Thoracic aorta (tissue), 2 donors: ENCODE measurements at regions not wholly inside any gene's neighbourhood (a gene's known extent, or its start where the extent isn't known, plus 50 kb on each side); places are given as distances from the start of the nearest gene placed in this dataset.

Experiments used
- ATAC-seq: fragments of 150-250 bp; one replicate; pipeline ENCODE4 v1.8.0; 2017; ENCODE audit warnings: low read depth; ENCODE audit not compliant: insufficient number of reproducible peaks, low FRiP score
- DNase-seq: peaks from one replicate; pipeline ENCODE4 v3.0.0-alpha.2; 2020; ENCODE audit warnings: low spot score
- H3K27ac ChIP-seq, 2 donors: fragments of 200-600 bp; sonication (generic); 1 replicate in 1 of 2; 2 replicates in 1 of 2; pipeline ENCODE4 v1.5.1; 2016; ENCODE audit warnings: mild to moderate bottlenecking in 2 of 2, moderate library complexity in 2 of 2
- H3K27me3 ChIP-seq: fragments of 200-600 bp; sonication (generic); replicated peaks from 2 replicates; pipeline ENCODE4 v1.6.0; 2016; ENCODE audit warnings: mild to moderate bottlenecking; ENCODE audit not compliant: insufficient read depth
- H3K36me3 ChIP-seq: fragments of 200-600 bp; sonication (generic); one replicate; pipeline ENCODE4 v1.5.1; 2016
- H3K4me1 ChIP-seq, 2 donors: fragments of 200-600 bp; sonication (generic); 1 replicate in 1 of 2; 2 replicates in 1 of 2; pipeline versions ENCODE4 v1.5.1 to v1.6.0; 2016; ENCODE audit warnings: low read depth in 2 of 2, mild to moderate bottlenecking in 1 of 2; ENCODE audit not compliant: control insufficient read depth in 1 of 2
- H3K4me3 ChIP-seq: fragments of 200-600 bp; sonication (generic); 2 replicates; pipeline ENCODE4 v1.5.1; 2016; ENCODE audit warnings: mild to moderate bottlenecking
- H3K9me3 ChIP-seq: fragments of 200-600 bp; sonication (generic); 2 replicates; pipeline ENCODE4 v1.5.1; 2016
- TF ChIP-seq, protein P1 (sequence below): fragments of 200-600 bp; sonication (generic); IDR thresholded peaks from one replicate; pipeline ENCODE4 v1.5.1; 2019; ENCODE audit warnings: antibody characterized with exemption

DNA sequence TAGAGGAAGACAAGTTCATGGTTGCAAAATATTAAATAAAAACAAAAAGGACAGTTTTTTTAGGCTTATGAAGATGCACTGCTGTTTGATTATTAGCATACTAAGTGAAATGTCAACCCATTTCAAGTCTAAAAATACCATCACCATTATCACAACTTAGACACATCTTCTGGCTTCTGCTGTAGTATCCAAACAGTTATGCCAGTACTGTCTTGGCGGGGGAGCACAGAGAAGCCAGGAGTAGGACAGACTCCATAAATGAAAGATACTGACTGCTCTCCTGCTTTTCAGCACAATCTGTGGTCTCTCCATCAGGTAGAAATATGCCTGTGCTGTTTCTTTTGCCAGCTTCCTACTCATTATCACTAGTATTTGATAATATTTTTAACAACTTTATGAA, 179.2 kb upstream of the DSEL start:
- Histone ChIP-seq H3K36me3 (no peaks in the 10 kb centered on the region), H3K9me3 (no peaks in the 10 kb centered on the region), H3K4me1 (peaks cover 4 to 18% of the 10 kb centered on the region in 2 donors), H3K27me3 (no peaks in the 10 kb centered on the region), H3K27ac (no peak overlapping the region), H3K4me3 (no peak overlapping the region)
- ATAC-seq (no peak), DNase-seq (no peak)
- TF ChIP-seq, protein P1, sequence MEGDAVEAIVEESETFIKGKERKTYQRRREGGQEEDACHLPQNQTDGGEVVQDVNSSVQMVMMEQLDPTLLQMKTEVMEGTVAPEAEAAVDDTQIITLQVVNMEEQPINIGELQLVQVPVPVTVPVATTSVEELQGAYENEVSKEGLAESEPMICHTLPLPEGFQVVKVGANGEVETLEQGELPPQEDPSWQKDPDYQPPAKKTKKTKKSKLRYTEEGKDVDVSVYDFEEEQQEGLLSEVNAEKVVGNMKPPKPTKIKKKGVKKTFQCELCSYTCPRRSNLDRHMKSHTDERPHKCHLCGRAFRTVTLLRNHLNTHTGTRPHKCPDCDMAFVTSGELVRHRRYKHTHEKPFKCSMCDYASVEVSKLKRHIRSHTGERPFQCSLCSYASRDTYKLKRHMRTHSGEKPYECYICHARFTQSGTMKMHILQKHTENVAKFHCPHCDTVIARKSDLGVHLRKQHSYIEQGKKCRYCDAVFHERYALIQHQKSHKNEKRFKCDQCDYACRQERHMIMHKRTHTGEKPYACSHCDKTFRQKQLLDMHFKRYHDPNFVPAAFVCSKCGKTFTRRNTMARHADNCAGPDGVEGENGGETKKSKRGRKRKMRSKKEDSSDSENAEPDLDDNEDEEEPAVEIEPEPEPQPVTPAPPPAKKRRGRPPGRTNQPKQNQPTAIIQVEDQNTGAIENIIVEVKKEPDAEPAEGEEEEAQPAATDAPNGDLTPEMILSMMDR = no peak

DNA sequence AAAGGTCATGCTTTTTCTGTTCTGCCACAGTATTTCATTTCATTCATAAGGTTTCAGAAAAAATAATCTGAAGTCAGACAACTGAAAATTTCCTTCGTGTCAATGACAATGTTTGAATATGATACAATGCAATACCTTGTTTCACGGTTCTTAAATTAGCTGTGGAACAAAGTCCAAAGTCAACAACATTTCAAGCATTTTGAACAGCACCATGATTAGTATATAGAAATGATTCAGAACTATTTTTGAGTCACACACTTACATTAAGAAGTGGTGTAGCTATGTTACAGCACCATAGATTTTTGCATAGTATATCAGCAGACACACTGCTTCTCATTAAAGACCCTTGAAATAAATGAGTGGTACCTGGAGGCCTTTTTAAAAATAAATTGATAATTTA, 178.3 kb upstream of the DSEL start:
- TF ChIP-seq, protein P1 = no peak
- H3K4me3 ChIP-seq = no peak overlapping the region

DNA sequence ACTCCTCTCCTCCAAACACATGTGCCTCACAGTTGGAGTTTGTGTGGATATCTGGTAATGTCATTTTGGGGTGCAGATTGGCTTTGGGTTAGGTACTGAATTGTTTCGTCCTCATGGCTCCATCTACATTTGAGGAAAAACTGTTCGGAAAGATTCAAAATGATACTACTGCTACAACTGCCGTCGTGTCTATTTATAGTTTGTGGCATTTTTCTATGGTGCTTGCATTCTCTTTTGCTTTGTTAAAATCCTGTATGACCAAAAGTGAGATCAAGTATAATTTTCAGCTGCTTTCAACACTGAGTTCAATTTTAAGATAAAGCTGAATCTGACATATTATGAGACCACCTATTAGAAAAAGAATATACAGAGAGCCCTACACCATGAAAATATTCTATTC, 176.3 kb upstream of the DSEL start:
- no peak overlapping the region for H3K27ac ChIP-seq
- TF ChIP-seq, protein P1 = no peak
- DNase-seq (no peak), ATAC-seq (no peak)
- no peaks in the 10 kb centered on the region for H3K9me3 ChIP-seq
- no peaks in the 10 kb centered on the region for H3K27me3 ChIP-seq
- H3K36me3 ChIP-seq = no peaks in the 10 kb centered on the region
- H3K4me3 ChIP-seq = peak overlapping the region; percentile 40
- peaks cover 4 to 18% of the 10 kb centered on the region in 2 donors for H3K4me1 ChIP-seq

More for the DNA sequence above, 178.3 kb upstream of the DSEL start:
- Histone ChIP-seq H3K36me3 (no peaks in the 10 kb centered on the region), H3K4me1 (peaks cover 4 to 18% of the 10 kb centered on the region in 2 donors), H3K27ac (no peak overlapping the region), H3K9me3 (no peaks in the 10 kb centered on the region), H3K27me3 (no peaks in the 10 kb centered on the region)
- no peak for ATAC-seq
- no peak for DNase-seq

DNA sequence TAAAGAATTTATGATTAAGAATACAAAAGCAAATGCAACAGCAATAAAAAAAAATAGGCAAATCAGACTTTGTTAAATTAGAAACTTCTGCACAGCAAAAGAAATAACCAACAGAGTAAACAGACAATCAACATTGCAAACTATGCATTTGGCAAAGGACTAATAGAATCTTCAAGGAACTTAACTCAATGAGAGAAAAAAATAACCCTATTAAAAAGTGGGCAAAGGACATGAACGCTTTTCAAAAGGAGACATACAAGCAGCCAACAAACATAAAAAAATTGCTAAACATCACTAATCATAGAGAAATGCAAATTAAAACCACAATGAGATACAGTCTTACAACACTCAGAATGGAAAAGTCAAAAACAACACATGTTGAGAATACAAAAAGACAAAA, 166.0 kb upstream of the DSEL start:
- no peak overlapping the region for H3K27ac ChIP-seq
- no peak overlapping the region for H3K4me3 ChIP-seq
- H3K4me1 ChIP-seq = no peaks in the 10 kb centered on the region
- no peaks in the 10 kb centered on the region for H3K27me3 ChIP-seq
- no peaks in the 10 kb centered on the region for H3K36me3 ChIP-seq
- H3K9me3 ChIP-seq = no peaks in the 10 kb centered on the region
- ATAC-seq = no peak
- TF ChIP-seq, protein P1 = no peak
- DNase-seq = no peak

DNA sequence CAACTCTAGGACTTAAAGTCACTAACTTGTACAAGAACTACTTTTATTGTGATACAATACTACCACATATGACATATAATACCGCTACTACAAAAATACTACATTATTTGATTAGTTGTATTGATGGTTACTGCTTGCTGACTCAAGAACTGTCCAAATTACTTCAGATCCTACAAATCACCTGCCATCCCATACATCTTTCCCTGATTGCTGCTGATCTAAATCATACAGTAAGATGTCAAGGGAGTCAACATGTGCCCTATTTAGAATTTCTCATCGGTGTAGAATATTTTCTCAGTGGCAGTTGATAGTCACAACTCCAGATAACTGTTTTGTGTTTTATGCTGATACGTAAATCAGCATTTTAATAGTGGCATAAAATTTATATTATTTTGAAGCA, 161.0 kb upstream of the DSEL start:
- TF ChIP-seq, protein P1 = no peak
- Histone ChIP-seq H3K27me3 (no peaks in the 10 kb centered on the region), H3K9me3 (no peaks in the 10 kb centered on the region), H3K4me3 (no peak overlapping the region), H3K4me1 (peaks cover 3 to 5% of the 10 kb centered on the region in 2 donors), H3K36me3 (no peaks in the 10 kb centered on the region), H3K27ac (no peak overlapping the region)
- no peak for DNase-seq
- no peak for ATAC-seq
